ENCODE measurements at regions not wholly inside any gene's neighbourhood (a gene's known extent, or its start where the extent isn't known, plus 50 kb on each side); places are given as distances from the start of the nearest gene placed in this dataset.

- Histone ChIP-seq H3K27ac (no peak overlapping the region), H3K4me3 (no peak overlapping the region), H3K27me3 (no peaks in the 10 kb centered on the region), H3K4me1 (no peaks in the 10 kb centered on the region), H3K36me3 (no peaks in the 10 kb centered on the region), H3K9me3 (no peaks in the 10 kb centered on the region)
- no peak for ATAC-seq
- no peak for DNase-seq
- TF ChIP-seq CTCF (IDR thresholded peaks at IDR 0.05) = no peak
- intact Hi-C loops (cut with DNase I) = no loop called here
These were observed 673.8 kb downstream of the INHBA start for GRCh38 chr7:41029072-41029499.

GRCh38 chr7:41028580-41028979 lies 674.3 kb downstream of the INHBA start:
- no peaks in the 10 kb centered on the region for H3K36me3 ChIP-seq
- H3K27me3 ChIP-seq = no peaks in the 10 kb centered on the region
- H3K27ac ChIP-seq = no peak overlapping the region
- no peaks in the 10 kb centered on the region for H3K4me1 ChIP-seq
- DNase-seq (no peak), ATAC-seq (no peak)
- no peak overlapping the region for H3K4me3 ChIP-seq
- H3K9me3 ChIP-seq = no peaks in the 10 kb centered on the region
- intact Hi-C loops (cut with DNase I) = no loop called here
- no peak for TF ChIP-seq CTCF (IDR thresholded peaks at IDR 0.05)

GRCh38 chr7:41027428-41028115 lies 675.3 kb downstream of the INHBA start:
- intact Hi-C loops (cut with DNase I) = no loop called here
- no peak for DNase-seq
- Histone ChIP-seq H3K27ac (no peak overlapping the region), H3K36me3 (no peaks in the 10 kb centered on the region), H3K27me3 (no peaks in the 10 kb centered on the region), H3K4me1 (no peaks in the 10 kb centered on the region), H3K9me3 (no peaks in the 10 kb centered on the region), H3K4me3 (no peak overlapping the region)
- peak; percentile 94 for ATAC-seq
- TF ChIP-seq CTCF (IDR thresholded peaks at IDR 0.05) = no peak

- Histone ChIP-seq H3K4me3 (no peak overlapping the region), H3K27ac (no peak overlapping the region), H3K27me3 (no peaks in the 10 kb centered on the region), H3K4me1 (no peaks in the 10 kb centered on the region), H3K9me3 (no peaks in the 10 kb centered on the region), H3K36me3 (no peaks in the 10 kb centered on the region)
- DNase-seq = no peak
- no peak for ATAC-seq
- TF ChIP-seq CTCF (IDR thresholded peaks at IDR 0.05) = no peak
- intact Hi-C loops (cut with DNase I) = no loop called here
These were observed 678.8 kb downstream of the INHBA start for GRCh38 chr7:41024126-41024525.

- H3K36me3 ChIP-seq = no peaks in the 10 kb centered on the region
- no peaks in the 10 kb centered on the region for H3K9me3 ChIP-seq
- intact Hi-C loops (cut with DNase I) = no loop called here
- ATAC-seq (no peak), DNase-seq (no peak)
- no peaks in the 10 kb centered on the region for H3K27me3 ChIP-seq
- no peak overlapping the region for H3K27ac ChIP-seq
- no peak overlapping the region for H3K4me3 ChIP-seq
- no peaks in the 10 kb centered on the region for H3K4me1 ChIP-seq
- TF ChIP-seq CTCF (IDR thresholded peaks at IDR 0.05) = no peak
These were observed 682.8 kb downstream of the INHBA start for GRCh38 chr7:41020056-41020455.

GRCh38 chr7:41013117-41013516 lies 689.8 kb downstream of the INHBA start:
- no peaks in the 10 kb centered on the region for H3K4me1 ChIP-seq
- TF ChIP-seq CTCF (IDR thresholded peaks at IDR 0.05) = no peak
- no peak for ATAC-seq
- H3K4me3 ChIP-seq = no peak overlapping the region
- no peak overlapping the region for H3K27ac ChIP-seq
- intact Hi-C loops (cut with DNase I) = no loop called here
- H3K27me3 ChIP-seq = no peaks in the 10 kb centered on the region
- no peaks in the 10 kb centered on the region for H3K36me3 ChIP-seq
- no peaks in the 10 kb centered on the region for H3K9me3 ChIP-seq
- DNase-seq = no peak
